ENCODE measurements at regions not wholly inside any gene's neighbourhood (a gene's known extent, or its start where the extent isn't known, plus 50 kb on each side); places are given as distances from the start of the nearest gene placed in this dataset.

- H3K4me3 ChIP-seq (ENCODE audit: low read depth, low read length) = no peak overlapping the region
- no peak for TF ChIP-seq CTCF (IDR thresholded peaks at IDR 0.05; ENCODE audit: low read depth, low read length, missing control alignments)
- DNase-seq (ENCODE audit: low read depth) = no peak
Observed at GRCh38 chr9:4413856-4414255, 76.4 kb upstream of the SLC1A1 start.

DNA sequence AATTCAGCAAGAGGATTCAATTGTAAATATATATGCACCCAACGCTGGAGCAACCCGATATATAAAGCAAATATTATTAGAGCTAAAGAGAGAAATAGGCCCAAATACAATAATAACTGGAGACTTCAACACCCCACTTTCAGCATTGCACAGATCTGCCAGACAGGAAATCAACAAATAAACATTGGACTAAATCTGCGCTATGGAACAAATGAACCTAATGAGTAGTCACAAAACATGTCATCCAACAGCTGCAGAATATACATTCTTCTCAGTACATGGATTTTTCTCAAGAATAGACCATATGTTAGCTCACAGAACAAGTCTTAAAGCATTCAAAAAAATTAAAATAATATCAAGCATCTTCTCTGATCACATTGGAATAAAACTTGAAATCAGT, 86.1 kb upstream of the SLC1A1 start:
- no peak for TF ChIP-seq CTCF (IDR thresholded peaks at IDR 0.05; ENCODE audit: low read depth, low read length, missing control alignments)
- DNase-seq (ENCODE audit: low read depth) = no peak
- no peak overlapping the region for H3K4me3 ChIP-seq (ENCODE audit: low read depth, low read length)

DNA sequence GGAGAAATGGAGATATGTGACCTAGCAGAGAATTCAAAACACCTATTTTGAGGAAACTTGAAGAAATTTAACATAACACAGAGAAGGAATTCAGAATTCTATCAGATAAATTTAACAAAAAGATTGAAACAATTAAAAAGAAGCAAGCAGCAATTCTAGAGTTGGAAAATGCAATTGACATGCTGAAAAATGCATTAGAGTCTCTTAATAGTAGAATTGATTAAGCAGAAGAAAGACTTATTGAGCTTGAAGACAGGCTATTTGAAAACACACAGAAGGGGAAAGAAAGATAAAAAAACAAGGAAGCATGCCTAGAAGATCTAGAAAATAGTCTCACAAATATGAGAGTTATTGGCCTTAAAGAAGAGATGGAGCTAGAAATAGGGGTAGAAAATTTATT, 87.8 kb upstream of the SLC1A1 start:
- no peak for DNase-seq (ENCODE audit: low read depth)
- no peak overlapping the region for H3K4me3 ChIP-seq (ENCODE audit: low read depth, low read length)
- no peak for TF ChIP-seq CTCF (IDR thresholded peaks at IDR 0.05; ENCODE audit: low read depth, low read length, missing control alignments)

- no peak for DNase-seq (ENCODE audit: low read depth)
- no peak overlapping the region for H3K4me3 ChIP-seq (ENCODE audit: low read depth, low read length)
- no peak for TF ChIP-seq CTCF (IDR thresholded peaks at IDR 0.05; ENCODE audit: low read depth, low read length, missing control alignments)
Observed at GRCh38 chr9:4400731-4401130, 89.5 kb upstream of the SLC1A1 start.

DNA sequence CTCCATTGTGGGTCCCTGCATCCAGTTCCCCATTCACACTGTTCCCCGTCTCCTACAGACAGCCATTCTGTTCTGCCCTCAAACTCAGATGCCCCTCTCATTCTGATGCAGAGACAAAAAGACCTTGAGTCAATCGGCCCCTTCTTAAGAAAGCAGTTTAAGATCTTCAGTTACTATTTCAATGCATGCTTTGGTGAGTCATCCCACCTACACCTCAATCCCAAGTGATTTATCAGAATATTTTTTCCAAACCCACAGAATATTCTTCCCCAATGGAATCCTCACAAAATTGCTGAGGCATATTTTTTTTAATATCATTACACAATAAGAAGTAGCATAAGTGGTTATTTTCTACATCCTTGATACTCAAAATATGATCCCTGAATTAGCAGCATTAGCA, 92.4 kb upstream of the SLC1A1 start:
- H3K4me3 ChIP-seq (ENCODE audit: low read depth, low read length) = no peak overlapping the region
- DNase-seq (ENCODE audit: low read depth) = no peak
- no peak for TF ChIP-seq CTCF (IDR thresholded peaks at IDR 0.05; ENCODE audit: low read depth, low read length, missing control alignments)

DNA sequence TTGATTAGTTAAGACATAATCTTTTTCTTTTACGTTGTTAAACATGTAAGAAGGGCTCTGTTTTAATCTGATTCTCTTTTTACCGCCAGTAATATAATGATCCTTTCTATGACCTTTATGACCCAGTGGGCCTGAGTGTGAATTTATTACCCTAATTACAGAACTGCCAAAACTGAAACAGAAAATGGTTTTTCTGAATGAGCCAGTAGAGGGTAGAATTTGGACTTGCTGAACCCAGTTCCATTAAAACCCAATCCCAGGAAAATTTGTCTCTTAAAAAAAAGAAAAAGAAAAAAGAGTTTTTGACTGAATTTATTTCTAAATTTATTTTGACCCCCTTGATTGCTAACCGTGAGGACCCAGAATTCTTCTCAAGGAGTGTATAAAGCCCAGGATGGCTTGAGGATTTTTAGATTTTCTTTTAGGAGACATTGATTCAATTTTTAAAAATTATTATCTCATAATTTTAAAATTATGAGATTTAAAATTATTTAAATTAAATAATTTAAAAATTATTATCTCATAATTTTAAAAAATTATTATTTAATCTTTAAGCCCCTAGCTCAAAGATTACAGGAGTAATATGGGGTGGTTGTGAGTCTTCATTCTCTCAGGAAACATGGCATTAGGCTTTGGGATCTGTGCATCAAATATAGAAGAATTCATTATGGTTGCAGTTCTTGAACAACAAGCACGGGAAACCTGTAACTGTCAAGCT, 94.1 kb upstream of the GLIS3 start:
- H3K4me3 ChIP-seq (ENCODE audit: low read depth, low read length) = no peak overlapping the region
- TF ChIP-seq CTCF (IDR thresholded peaks at IDR 0.05; ENCODE audit: low read depth, low read length, missing control alignments) = no peak
- DNase-seq (ENCODE audit: low read depth) = no peak

DNA sequence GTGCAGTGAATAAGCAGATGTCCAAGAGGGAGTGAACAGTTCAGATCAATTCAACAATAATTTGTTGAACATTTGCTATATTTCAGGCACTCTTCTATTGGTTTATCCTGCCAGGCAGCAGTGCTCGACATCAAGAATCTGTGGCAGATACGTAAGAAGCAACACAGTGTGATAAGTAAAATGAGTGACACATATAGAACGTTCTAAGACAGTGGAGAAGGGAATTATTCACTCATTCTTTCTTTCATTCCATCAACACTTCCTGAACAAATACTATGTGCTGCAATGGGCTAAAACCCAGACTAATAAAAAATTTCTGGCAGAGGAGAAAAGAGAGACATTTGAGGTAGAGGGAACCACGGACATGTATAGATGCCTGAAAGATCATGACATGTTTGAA, 89.9 kb upstream of the GLIS3 start:
- TF ChIP-seq CTCF (IDR thresholded peaks at IDR 0.05; ENCODE audit: low read depth, low read length, missing control alignments) = no peak
- no peak for DNase-seq (ENCODE audit: low read depth)

More for the DNA sequence above, 89.9 kb upstream of the GLIS3 start:
- no peak overlapping the region for H3K4me3 ChIP-seq (ENCODE audit: low read depth, low read length)
